GM10266 (cell line): ENCODE measurements at regions not wholly inside any gene's neighbourhood (a gene's known extent, or its start where the extent isn't known, plus 50 kb on each side); places are given as distances from the start of the nearest gene placed in this dataset.

ENCODE experiments used
- DNase-seq: peaks from one replicate; pipeline ENCODE4 v3.0.0; 2012; ENCODE audit errors: extremely low spot score
- CTCF ChIP-seq: IDR thresholded peaks from 2 replicates; pipeline ENCODE4 v1.5.1; 2012; ENCODE audit warnings: mild to moderate bottlenecking, low read depth; ENCODE audit not compliant: control insufficient read depth, insufficient read depth; ENCODE audit errors: missing control alignments

GRCh38 chr2:21599417-21599816 lies 475.6 kb downstream of the TDRD15 start:
- no peak for DNase-seq
- TF ChIP-seq CTCF, result no peak

GRCh38 chr2:21602789-21603188 lies 479.0 kb downstream of the TDRD15 start:
- no peak for TF ChIP-seq CTCF
- no peak for DNase-seq

- no peak for TF ChIP-seq CTCF
- no peak for DNase-seq
Measured at GRCh38 chr2:21607572-21607971, 483.8 kb downstream of the TDRD15 start.

GRCh38 chr2:21610304-21610703 lies 486.5 kb downstream of the TDRD15 start:
- TF ChIP-seq CTCF, result no peak
- no peak for DNase-seq

GRCh38 chr2:21617885-21618434 lies 494.2 kb downstream of the TDRD15 start:
- TF ChIP-seq CTCF, result no peak

GRCh38 chr2:21620771-21621170 lies 497.0 kb downstream of the TDRD15 start:
- no peak for DNase-seq
- TF ChIP-seq CTCF, result no peak

More at GRCh38 chr2:21617885-21618434, 494.2 kb downstream of the TDRD15 start:
- DNase-seq, result no peak

- no peak for DNase-seq
- no peak for TF ChIP-seq CTCF
Measured at GRCh38 chr2:21627938-21628337, 504.2 kb downstream of the TDRD15 start.
